NCI-H524 (cell line): ENCODE measurements at regions not wholly inside any gene's neighbourhood (a gene's known extent, or its start where the extent isn't known, plus 50 kb on each side); places are given as distances from the start of the nearest gene placed in this dataset.
"Not testable (repeated sequence)": the region's sequence is repeated elsewhere in the genome, so short reads cannot be mapped to it uniquely, and the experiment has no call there.

Experiments
- DNase-seq, 2 experiments: peaks; one replicate each; lab custom pipeline; 2025; lab: John Stamatoyannopoulos, UW

DNA sequence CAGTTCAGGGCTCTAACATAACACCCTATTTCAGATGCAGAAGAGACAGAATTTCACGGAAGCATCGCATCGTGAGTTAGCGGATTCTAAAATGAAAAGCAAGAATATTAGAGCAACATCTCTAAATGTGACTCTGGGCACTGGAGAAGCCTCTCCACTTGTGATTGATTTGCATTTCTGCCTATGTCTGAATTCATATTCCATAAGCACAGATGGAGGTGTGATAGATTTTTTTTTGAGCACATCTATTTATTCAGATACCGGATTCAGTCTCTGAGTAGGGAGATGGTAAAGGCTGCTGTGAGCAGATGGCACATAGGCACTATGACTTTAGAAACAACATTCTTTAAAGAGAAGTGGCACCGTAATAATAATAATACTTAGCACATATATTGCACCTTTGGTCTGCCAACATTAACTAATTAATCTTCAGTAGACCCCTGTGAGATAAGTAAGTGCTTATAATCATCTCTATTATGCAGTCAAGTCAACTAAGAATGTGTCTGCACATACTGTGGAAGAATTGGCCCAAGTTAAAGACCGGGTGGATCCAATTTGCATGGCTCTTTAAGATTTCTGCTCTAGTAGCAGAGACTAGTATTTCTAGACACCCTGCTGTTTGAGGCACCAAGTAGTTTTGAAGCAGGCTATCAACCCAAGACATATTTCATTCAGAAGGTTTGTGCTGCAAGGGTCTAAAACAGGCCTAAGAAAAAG, 685.0 kb downstream of the CETN3 start:
- peak in 1 of 2 experiments; percentile 15 for DNase-seq

DNA sequence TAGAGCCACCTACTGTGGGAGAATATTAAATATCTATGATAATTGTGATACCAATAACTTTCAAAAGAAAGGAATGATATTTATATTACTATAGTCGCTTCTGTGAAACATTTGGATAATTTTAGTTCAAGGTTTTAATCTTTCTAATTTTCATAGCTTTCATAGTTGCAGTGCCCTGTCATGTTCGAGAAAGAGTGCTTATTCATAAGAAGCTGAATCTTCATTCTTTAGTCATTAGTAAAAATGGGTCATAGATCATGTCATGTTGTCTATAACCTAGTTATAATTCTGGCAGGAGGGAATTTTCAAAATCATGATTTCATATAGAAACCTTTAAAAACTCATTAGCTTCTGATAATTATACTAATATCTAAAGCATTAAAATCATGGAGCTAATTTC, 685.6 kb downstream of the CETN3 start:
- no peak for DNase-seq

DNA sequence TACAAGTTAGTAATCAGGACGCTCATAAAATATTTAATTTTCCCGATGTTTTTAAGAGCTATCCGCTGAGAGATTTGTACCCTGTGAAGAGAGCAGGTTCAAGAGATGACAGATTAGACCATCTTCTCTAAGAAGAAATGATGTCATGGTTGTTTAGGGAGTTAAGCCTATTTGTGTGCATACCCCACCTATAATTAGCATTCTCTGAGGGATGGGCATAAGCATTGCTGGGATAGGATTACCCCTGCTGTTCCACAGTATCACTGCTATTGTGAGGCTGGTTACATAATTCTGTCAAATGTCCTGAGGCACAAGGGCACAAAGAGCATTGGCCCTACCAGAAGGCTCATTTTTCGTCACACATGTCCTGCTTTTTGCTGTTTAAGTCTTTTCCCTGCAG, 687.0 kb downstream of the CETN3 start:
- DNase-seq, result no peak

DNA sequence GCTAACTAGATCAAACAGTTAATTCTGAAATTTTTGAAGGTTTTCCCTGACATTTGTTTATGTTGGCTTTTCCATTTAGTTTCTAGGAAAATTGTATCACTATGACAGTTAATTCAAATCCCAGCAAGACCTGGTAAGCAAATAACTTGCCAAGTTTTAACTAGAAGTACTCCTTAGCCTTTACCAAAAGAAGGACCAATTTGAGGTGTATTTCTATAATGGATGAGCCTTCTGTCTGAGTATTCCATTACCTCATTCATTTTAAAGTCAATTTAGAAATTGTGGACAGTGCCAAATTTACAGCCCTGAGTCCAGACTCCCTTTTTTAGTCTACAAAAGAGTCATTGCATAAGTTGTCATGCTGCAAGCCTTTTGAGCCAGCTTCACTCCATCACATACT, 687.6 kb downstream of the CETN3 start:
- DNase-seq, result no peak

DNA sequence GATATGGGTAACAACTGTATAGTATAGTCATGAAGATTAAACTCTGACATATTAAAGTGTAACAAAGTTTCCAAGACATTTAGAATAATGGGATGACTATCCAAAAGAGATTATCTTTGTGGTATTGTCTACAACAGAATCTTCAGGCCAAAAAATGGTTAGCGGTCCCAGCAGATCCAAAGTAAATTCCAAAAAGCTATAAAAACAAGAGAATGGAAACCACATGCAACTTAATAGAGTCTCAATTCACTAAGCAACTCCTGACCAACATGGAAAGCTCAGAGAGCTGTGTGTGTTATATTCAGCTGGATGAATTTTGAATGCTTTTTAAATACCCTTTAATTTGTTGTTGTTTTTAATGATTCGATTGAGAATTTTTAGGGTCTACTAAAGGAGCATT, 688.2 kb downstream of the CETN3 start:
- no peak for DNase-seq

DNA sequence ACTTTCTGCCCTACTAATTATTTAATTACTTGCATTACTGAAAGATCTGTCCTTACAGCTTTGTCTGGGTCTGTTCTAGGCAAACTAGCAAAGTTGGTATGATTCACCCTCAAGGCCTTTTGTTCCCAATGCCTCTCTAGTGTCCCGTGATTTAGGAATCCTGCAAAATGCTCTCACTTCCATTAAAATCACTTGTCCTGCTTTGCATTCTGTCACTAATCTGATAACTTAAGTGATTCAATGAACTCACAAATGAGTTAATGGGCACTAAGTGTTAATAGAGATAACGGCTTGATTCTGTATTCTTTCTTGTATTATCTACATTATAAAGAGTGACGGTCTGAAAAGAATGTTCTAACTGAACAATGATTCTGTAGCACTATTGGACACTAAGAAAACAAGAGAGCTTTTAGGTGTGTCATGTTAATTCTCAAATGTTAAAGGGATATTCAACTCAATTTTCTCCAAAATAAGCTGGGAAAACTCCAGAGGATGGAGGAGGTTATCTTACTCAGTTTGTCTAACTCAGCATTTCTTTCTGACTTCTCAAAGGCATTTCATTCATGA, 697.3 kb downstream of the CETN3 start:
- no peak for DNase-seq

DNA sequence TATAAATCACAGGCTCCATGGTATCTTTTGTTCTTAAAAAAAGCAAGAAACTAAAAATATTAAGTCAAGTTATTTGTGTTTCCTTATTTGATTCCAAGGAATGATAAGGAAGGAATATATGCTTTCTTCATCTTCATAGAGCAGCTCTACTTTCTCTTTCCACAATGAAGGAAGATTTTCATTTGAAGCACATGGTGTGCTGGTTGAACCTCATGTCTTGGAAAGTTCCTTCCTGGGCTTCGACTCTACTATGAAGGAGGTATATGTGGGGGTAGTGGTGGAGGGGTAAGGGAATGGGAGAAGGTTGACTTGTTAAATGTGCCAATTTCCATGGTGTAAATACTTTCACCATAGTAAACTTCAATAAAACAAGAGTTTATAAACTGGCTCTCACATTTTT, 698.0 kb downstream of the CETN3 start:
- no peak for DNase-seq

DNA sequence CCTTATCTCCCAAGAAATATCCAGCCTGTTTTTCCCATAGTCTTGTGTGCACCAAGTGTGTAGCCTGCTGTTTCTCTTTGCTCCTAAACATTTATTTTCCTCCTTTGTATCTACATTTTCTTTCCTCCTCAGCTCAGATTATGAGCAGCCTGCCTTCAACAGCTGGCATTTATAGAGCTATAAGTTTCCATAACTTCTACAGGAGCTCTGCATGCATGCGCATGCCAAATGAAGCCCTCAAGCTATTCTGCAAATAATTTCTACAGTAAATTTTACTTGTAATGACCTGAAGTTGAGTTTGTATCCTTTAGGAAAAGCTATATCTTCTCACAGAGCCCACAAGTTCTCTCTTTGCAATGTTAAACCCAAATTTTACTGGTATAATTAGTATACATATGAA, 699.5 kb downstream of the CETN3 start:
- DNase-seq, result no peak

DNA sequence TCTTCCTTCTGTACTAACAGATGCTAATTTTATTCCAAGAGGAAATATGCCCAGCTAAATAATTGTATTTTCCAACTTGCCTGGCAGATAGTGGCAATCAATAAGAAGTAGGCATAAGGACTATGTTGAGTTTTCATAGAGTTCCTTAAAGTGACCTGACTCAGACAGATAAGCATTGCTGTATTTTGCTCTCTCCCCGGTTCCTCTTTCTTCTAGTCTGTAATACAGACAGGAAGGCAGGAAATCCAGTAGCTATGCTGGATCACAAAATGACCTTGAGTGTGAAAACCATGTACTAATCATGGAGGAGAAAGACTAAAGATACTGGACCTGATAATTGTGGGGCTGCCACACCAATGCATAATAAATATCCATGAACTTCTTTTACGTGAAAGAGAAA, 701.7 kb downstream of the CETN3 start:
- no peak for DNase-seq

DNA sequence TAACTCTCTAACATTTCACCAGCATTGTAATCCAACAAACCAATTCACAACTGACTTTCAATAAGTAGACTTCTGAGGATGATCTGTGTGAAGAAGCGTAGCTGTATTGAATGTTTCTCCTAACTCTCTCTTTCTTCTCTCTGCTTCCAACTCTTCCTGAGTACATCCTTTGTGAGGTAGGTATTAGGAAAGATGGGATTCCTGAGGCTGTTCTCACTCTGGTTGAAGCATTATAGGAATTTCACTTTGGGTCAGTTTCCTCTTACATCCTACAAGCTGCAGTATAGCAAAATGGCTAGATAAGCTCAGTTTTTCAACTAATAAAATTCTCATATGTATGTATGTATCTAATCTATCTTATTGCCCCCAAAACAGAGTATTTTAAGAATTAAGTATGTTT, 702.8 kb downstream of the CETN3 start:
- no peak for DNase-seq

DNA sequence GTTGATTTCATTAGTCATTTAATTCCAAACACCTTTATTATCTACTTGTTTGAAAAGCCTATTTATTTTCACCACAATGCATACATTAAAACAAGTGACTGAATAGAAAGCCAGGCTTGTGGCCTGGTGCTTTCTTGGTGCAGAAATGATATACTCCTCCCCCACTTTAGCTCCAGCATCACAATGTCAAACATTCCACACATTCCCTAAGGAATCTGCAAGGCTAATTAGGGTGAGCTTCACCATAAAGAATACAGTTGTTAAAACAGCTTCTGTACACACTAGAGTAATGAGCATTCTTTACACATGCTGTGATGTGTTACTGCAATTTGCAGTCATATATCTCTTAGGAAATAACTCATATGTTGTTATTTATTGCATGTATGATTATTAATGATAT, 705.7 kb downstream of the CETN3 start:
- no peak for DNase-seq

DNA sequence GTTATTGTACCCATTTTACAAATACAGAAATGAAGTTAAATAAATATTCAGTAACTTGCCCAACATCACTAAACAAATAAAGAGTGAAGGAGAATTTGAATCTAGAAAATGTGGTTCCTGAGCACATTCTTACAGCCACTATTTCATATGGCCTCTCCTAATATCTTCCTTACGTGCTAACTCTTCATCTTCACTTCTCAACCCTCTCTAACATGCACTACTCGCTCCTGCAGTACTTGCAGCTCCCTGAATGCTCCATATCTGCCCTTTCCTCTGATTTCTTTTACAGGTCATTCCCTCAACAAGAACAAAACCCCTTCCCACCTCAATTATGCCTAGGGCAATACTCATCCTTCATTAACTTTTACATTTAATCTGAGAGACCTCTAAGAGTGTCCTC, 711.5 kb downstream of the CETN3 start:
- DNase-seq, result no peak

DNA sequence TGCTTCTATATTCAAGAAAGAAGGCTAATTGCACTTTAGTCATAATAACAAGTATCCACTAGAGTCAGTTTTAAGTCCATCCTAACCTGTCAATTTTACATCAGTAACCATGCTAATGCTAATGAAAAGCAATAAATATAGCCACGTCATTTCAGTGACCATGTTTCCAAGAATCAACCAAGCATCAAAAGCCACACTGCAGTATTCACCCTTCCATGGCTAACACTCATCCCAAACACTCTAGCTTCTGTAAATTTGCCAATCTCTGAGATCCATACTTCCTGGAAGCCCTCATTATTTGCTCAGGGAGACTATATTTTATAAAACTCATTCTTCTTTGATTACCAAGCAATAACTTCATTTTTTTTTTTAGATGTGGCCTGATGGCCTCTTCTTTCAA, 712.0 kb downstream of the CETN3 start:
- no peak for DNase-seq

DNA sequence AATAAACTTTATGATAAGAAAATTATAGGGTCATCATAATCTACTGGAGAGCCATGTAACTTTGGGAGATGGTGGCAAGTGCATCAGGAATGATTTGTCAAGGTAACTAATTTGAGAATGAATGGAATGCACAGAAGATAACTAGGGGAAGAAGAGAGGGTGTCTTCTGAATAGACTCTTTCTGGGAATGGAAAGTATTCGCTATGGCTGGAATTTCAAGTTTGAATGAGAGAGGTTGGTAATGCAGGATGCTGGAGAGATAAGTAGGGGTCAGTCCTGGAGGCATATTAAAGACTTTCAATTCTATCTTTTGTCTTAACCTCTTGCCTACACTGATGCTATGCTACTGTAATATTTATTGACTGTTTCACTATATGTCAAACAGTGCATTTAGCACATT, 714.2 kb downstream of the CETN3 start:
- no peak for DNase-seq

DNA sequence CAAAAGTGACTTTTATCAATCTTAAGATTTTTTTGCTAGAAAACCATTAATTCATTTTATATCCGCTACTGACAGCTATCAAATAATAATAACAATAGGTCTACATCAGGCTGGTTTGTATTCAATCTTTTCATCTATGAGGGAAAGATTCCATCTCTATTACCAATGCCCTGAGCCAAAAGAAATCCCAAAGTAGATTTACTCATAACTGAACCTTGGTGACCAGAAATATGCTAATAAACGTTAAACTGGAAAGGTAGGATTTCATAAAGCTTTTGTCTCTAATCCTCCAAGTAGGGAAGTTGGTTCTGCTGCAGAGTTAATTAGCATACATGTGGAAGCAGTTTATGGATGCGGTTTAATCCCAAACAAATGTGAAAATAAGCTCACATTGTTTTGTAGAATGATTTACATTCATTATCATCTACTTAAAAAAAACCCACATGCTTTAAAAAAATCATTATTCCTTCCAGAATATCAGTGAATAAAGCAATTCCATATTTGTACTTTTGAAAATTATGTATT, 715.5 kb downstream of the CETN3 start:
- DNase-seq, result no peak

DNA sequence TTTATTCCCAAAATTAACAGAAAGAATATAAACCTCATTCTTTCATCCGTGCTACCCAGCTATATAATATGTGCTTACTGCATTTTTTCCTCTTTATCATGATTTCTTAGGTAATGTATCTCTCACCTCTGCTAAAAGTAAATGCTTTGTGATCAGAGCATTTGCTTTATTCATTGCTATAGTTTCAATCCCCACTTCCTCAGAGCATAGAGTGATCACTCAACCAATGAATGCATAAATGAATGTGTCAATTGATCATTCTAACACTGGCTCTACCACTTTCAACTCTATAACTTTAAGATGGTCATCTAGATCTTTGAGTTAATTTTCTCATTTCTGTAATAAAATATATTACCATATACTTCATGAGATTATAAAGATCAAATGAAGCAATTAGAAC, 719.2 kb downstream of the CETN3 start:
- DNase-seq, result no peak

DNA sequence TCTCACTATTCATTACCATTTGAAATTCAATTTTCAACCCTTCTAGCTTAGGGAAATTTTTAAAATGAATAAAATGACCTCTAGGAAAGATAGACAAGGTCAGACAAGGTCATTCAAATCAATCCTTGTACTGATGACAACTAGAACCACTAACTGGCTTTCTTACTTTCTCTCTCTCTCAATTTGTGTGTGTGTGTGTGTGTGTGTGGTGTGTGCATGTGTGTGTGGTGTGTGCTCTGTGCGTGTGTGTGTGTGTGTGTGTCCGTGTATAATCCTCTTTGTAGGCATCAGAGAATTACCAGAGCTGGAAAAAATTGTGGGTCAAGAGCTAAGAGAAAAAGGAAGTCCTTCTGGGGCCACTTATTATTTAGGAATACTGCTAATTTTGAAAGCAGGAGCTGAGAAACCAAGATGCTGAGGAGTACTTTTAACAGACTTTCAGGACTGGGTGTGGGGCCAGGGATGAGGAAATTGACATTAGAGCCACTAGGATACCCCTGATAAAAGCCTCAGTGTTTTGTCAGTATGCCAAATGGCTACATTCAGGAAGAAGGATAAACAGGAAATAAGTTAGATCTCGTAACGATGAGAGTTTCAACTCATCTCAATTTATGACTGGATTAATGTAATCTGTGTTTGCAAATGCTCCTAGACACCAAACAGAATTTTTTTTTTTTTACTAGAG, 723.3 kb downstream of the CETN3 start:
- no peak for DNase-seq

DNA sequence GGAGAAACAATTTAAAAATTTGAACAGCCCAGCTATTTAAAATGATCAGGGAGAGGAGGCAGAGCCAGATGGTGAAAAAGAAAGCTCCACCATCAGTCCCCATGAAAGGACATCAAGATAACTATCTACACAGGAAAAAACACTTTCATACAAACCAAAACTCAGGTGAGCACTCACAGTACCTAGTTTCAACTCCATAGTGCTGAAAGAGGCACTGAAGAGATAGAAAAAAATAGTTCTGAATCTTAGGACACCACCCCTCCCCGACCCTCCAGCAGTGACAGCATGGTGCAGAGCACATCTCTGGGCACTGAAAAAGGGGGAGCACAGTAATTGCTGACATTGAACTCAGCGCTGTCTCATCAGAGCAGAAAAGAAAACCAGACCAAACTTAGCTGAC, 732.9 kb downstream of the CETN3 start:
- no peak for DNase-seq

DNA sequence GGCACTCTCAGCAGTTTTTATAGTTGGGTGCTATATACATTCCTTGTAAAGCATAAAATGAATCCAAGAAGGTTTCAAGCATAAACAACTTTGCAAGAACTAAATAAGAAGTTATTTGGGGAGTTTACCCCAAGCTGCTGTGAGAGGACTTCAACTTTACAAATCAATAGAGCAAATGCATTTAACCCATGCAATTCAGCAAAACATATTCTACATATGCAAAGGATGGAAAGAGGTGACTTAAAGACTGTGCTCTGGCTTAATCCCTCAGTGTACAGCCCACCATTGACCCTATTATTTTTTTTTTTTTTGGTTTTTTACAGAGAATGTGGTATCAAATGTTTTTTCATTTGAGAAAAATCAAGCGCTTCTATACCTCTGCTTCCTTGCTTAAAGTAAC, 736.5 kb downstream of the CETN3 start:
- DNase-seq, result no peak

DNA sequence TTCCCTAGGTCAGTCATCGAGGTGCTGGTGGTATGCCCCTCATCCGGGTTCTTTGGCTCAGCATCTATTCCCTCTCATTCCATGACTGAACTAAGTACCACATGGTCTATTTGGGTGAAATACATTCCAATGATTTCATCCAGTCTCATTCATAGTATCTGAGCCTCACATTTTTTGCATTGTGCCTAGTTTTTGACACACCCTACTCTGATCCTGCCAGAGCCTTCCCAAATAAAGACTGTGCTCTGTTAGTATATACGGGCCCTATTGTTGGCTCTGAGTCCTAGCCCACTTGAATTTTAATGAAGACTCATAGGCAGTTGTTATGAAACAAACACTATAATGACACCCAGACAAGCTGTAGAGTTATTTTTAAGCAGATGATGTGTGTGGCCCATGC, 740.7 kb downstream of the CETN3 start:
- DNase-seq, result no peak

DNA sequence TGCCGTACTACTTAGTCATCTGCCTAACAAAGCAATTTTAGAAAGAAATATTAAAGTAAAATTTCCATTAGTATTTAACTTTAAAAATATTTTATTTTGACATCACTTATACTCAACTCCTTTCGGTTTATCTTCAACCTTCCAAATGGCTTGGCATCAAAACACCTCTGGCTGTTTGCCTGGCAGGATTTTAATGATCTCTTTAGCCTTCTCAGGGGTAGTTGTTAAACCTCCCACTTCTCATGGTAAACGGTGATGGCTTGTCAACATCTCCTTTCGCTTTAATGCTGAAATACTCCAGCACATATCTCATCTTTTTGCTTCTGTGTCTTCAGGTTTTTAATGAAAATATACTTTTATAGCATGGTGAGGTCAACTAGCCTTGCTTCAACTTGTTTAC, 747.1 kb downstream of the CETN3 start:
- DNase-seq, result no peak

DNA sequence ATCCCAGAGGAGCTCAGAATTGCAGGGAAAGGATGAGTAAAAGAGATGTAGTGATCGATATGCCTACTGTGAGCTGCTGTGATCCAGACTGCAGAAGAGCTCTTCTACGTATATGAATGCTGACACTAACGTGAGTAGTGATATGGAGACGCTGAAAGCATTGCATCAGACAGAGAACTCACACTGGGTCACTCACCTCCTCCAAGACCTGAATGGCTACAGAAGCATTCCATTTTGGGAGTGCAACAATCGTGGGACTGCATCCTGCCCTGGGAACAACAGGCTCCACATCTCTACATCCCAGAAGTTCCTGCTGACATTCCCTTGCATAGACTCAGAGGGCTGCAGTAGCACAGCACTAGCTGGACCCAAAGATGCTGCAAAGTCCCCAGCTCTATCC, 755.9 kb upstream of the MEF2C start:
- no peak for DNase-seq

DNA sequence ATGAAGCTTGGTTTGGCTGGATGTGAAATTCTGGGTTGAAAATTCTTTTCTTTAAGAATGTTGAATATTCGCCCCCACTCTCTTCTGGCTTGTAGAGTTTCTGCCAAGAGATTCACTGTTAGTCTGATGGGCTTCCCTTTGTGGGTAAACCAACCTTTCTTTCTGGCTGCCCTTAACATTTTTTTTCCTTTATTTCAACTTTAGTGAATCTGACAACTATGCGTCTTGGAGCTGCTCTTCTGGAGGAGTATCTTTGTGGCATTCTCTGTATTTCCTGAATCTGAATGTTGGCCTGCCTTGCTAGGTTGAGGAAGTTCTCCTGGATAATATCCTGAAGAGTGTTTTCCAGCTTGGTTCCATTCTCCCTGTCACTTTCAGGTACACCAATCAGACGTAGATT, 751.2 kb upstream of the MEF2C start:
- DNase-seq, result not testable (repeated sequence)
